ENCODE measurements at regions not wholly inside any gene's neighbourhood (a gene's known extent, or its start where the extent isn't known, plus 50 kb on each side); places are given as distances from the start of the nearest gene placed in this dataset.

- TF ChIP-seq CTCF (conservative IDR thresholded peaks at IDR 0.05 in 1 of 2, IDR thresholded peaks at IDR 0.05 in 1 of 2; ENCODE audit: low read depth in 1 of 2, low read length in 2 of 2) (no peak), EZH2 (IDR thresholded peaks at IDR 0.05; ENCODE audit: low read length, missing control alignments) (no peak)
Observed at GRCh38 chr4:102139932-102140331, 205.3 kb downstream of the SLC39A8 start.
